ENCODE measurements at regions not wholly inside any gene's neighbourhood (a gene's known extent, or its start where the extent isn't known, plus 50 kb on each side); places are given as distances from the start of the nearest gene placed in this dataset.

- FAIRE-seq (no peak), ATAC-seq (no peak), DNase-seq (ENCODE audit: low read depth in 1 of 2, low spot score in 1 of 2) (no peak)
- H3K9me3 ChIP-seq = no peaks in the 10 kb centered on the region
- CTCF ChIA-PET = interaction anchor here (0.9 to 6.1 kb wide), 2 partner anchors 12 to 106 kb away, joined by 4 to 43 read pairs; no protein-coding TSS in a partner anchor
- H3K4me2 ChIP-seq = no peak overlapping the region; the same call in 2 of the 3 replicates
- no peak overlapping the region for H3K4me3 ChIP-seq
- H3K4me1 ChIP-seq = peaks cover 72% of the 10 kb centered on the region
- POLR2A ChIA-PET = no interaction called here
- peak overlapping the region; percentile 87 to 88 for H3K27ac ChIP-seq
- 86% methylated on average over 5 of the region's 5 CpGs for WGBS (ENCODE audit: missing lambda C conversion rate)
- no peak for TF ChIP-seq CHD2 (IDR thresholded peaks at IDR 0.05; ENCODE audit: low read length, partially characterized antibody)
- TF ChIP-seq RCOR1 (IDR thresholded peaks at IDR 0.05; ENCODE audit: low read depth, low read length) = no peak
- no peak for TF ChIP-seq FOXS1 (CRISPR knock-in tag; IDR thresholded peaks at IDR 0.05)
- TF ChIP-seq RAD21 (conservative IDR thresholded peaks at IDR 0.05 in 1 of 2, IDR thresholded peaks at IDR 0.05 in 1 of 2) = no peak
- no peak for TF ChIP-seq JUN (IDR thresholded peaks at IDR 0.05)
- TF ChIP-seq PBX3 (IDR thresholded peaks at IDR 0.05) = no peak
- no peak for TF ChIP-seq JUNB (IDR thresholded peaks at IDR 0.05)
- no peak for TF ChIP-seq EP300 (IDR thresholded peaks at IDR 0.05)
- TF ChIP-seq BHLHE40 (IDR thresholded peaks at IDR 0.05; ENCODE audit: low read depth, low read length) = no peak
Measured at GRCh38 chr14:49969961-49970360, 77.1 kb downstream of the ARF6 start.

GRCh38 chr14:49970474-49971147, 77.7 kb downstream of the ARF6 start:
- Histone ChIP-seq H3K4me2 (peak overlapping the region; percentile 84), H3K27ac (peak overlapping the region; percentile 87 to 88), H3K4me1 (peaks cover 75% of the 10 kb centered on the region), H3K4me3 (no peak overlapping the region), H3K9me3 (no peaks in the 10 kb centered on the region)
- ATAC-seq (no peak), FAIRE-seq (no peak), DNase-seq (ENCODE audit: low read depth in 1 of 2, low spot score in 1 of 2) (no peak)
- TF ChIP-seq CEBPB (IDR thresholded peaks at IDR 0.05) (no peak), MAFK (IDR thresholded peaks at IDR 0.05; ENCODE audit: partially characterized antibody) (peak; percentile 40)
- WGBS (ENCODE audit: missing lambda C conversion rate) = 79% methylated on average over 8 of the region's 8 CpGs
- ChIA-PET CTCF (interaction anchor here (0.9 to 6.1 kb wide), 4 partner anchors 12 to 107 kb away, joined by 3 to 43 read pairs (median 4); no protein-coding TSS in a partner anchor), POLR2A (no interaction called here)

GRCh38 chr14:49971156-49972130, 78.6 kb downstream of the ARF6 start:
- DNase-seq (ENCODE audit: low read depth in 1 of 2, low spot score in 1 of 2) (no peak), ATAC-seq (peak in 1 of 2 experiments; percentile 42; a peak in 3 of 6 replicates), FAIRE-seq (no peak)
- ChIA-PET POLR2A (interaction anchor here (1.1 to 2.1 kb wide), 4 partner anchors 29 to 79 kb away, joined by 3 to 10 read pairs (median 6); no protein-coding TSS in a partner anchor), CTCF (interaction anchor here (0.9 to 6.1 kb wide), 11 partner anchors 8 to 132 kb away, joined by 3 to 43 read pairs (median 4); partner anchors contain the start of gene ARF6)
- no peak for TF ChIP-seq ZC3H11A (IDR thresholded peaks at IDR 0.05)
- TF ChIP-seq, protein P1, sequence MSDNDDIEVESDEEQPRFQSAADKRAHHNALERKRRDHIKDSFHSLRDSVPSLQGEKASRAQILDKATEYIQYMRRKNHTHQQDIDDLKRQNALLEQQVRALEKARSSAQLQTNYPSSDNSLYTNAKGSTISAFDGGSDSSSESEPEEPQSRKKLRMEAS (IDR thresholded peaks at IDR 0.05) = peak; percentile 39; the same call in 1 of the 2 replicates
- TF ChIP-seq KDM1A (IDR thresholded peaks at IDR 0.05; ENCODE audit: low read depth) = no peak
- no peak for TF ChIP-seq CEBPB (IDR thresholded peaks at IDR 0.05)
- no peak for TF ChIP-seq ELK1 (IDR thresholded peaks at IDR 0.05; ENCODE audit: low read depth, low read length)
- Histone ChIP-seq H3K9me3 (no peaks in the 10 kb centered on the region), H3K4me1 (peaks cover 76% of the 10 kb centered on the region), H3K27ac (peak overlapping the region; percentile 87 to 88), H3K4me3 (no peak overlapping the region), H3K4me2 (peak overlapping the region; percentile 84)
- 53% methylated on average over 9 of the region's 9 CpGs for WGBS (ENCODE audit: missing lambda C conversion rate)

Data from A549 (cell line).